Body of pancreas (tissue), 4 donors: ENCODE measurements at regions not wholly inside any gene's neighbourhood (a gene's known extent, or its start where the extent isn't known, plus 50 kb on each side); places are given as distances from the start of the nearest gene placed in this dataset.

ENCODE experiments used
- CTCF ChIP-seq, 7 experiments: fragments of 450-650 bp in 4 of 7; fragments of 200-600 bp in 3 of 7; sonication (generic) in 3 of 7; IDR thresholded peaks; one replicate each; pipeline ENCODE4 v1.5.1; 2016 to 2019; ENCODE audit warnings: antibody characterized with exemption in 7 of 7
- POLR2A ChIP-seq, 3 donors: fragments of 450-650 bp; IDR thresholded peaks; one replicate each; pipeline ENCODE4 v1.6.1; 2016; ENCODE audit warnings: antibody characterized with exemption in 3 of 3, mild to moderate bottlenecking in 2 of 3

GRCh38 chr14:52146504-52146903, 77.6 kb upstream of the NID2 start:
- no peak for TF ChIP-seq CTCF (IDR thresholded peaks at IDR 0.05)
- no peak for TF ChIP-seq POLR2A (IDR thresholded peaks at IDR 0.05)
